Stimulated activated naive CD8-positive, alpha-beta T cell treated with anti-CD3 and anti-CD28 coated beads, Interleukin-15, Interleukin-2, amounts not matched to agents 100 ng/mL and 50 ng/mL, for 24 hours (primary cell): ENCODE measurements at regions not wholly inside any gene's neighbourhood (a gene's known extent, or its start where the extent isn't known, plus 50 kb on each side); places are given as distances from the start of the nearest gene placed in this dataset.

Experiments
- H3K27ac Mint-ChIP-seq: one replicate; pipeline ENCODE4 v1.8.0; 2021; ENCODE audit warnings: mild to moderate bottlenecking, mixed read lengths
- H3K27me3 Mint-ChIP-seq: one replicate; pipeline ENCODE4 v1.8.0; 2021; ENCODE audit warnings: mixed read lengths
- H3K36me3 Mint-ChIP-seq: one replicate; pipeline ENCODE4 v1.8.0; 2021; ENCODE audit warnings: low read depth, mixed read lengths
- H3K4me1 Mint-ChIP-seq: one replicate; pipeline ENCODE4 v1.8.0; 2021; ENCODE audit warnings: low read depth, mixed read lengths
- H3K4me3 Mint-ChIP-seq: one replicate; pipeline ENCODE4 v1.8.0; 2021; ENCODE audit warnings: mild to moderate bottlenecking, mixed read lengths
- H3K9me3 Mint-ChIP-seq: one replicate; pipeline ENCODE4 v1.8.0; 2021; ENCODE audit warnings: mixed read lengths

GRCh38 chr12:67414011-67414715, 145.0 kb downstream of the CAND1 start:
- H3K4me3 Mint-ChIP-seq = no peak overlapping the region
- no peaks in the 10 kb centered on the region for H3K36me3 Mint-ChIP-seq
- H3K4me1 Mint-ChIP-seq = no peaks in the 10 kb centered on the region
- no peak overlapping the region for H3K27ac Mint-ChIP-seq
- H3K9me3 Mint-ChIP-seq = peaks cover 13% of the 10 kb centered on the region
- H3K27me3 Mint-ChIP-seq = no peaks in the 10 kb centered on the region

GRCh38 chr12:67415473-67415872, 146.3 kb downstream of the CAND1 start:
- no peak overlapping the region for H3K4me3 Mint-ChIP-seq
- no peaks in the 10 kb centered on the region for H3K27me3 Mint-ChIP-seq

GRCh38 chr12:67419810-67420209, 150.7 kb downstream of the CAND1 start:
- no peak overlapping the region for H3K4me3 Mint-ChIP-seq
- no peaks in the 10 kb centered on the region for H3K36me3 Mint-ChIP-seq
- H3K27me3 Mint-ChIP-seq = peaks cover 8% of the 10 kb centered on the region
- H3K27ac Mint-ChIP-seq = no peak overlapping the region
- H3K4me1 Mint-ChIP-seq = no peaks in the 10 kb centered on the region
- peaks cover 4% of the 10 kb centered on the region for H3K9me3 Mint-ChIP-seq

More at GRCh38 chr12:67415473-67415872, 146.3 kb downstream of the CAND1 start:
- Mint-ChIP-seq H3K9me3 (peaks cover 13% of the 10 kb centered on the region), H3K4me1 (no peaks in the 10 kb centered on the region), H3K36me3 (no peaks in the 10 kb centered on the region), H3K27ac (no peak overlapping the region)

- no peak overlapping the region for H3K27ac Mint-ChIP-seq
- no peaks in the 10 kb centered on the region for H3K4me1 Mint-ChIP-seq
- no peak overlapping the region for H3K4me3 Mint-ChIP-seq
- peaks cover 4% of the 10 kb centered on the region for H3K9me3 Mint-ChIP-seq
- H3K36me3 Mint-ChIP-seq = no peaks in the 10 kb centered on the region
- peaks cover 8% of the 10 kb centered on the region for H3K27me3 Mint-ChIP-seq
Observed at GRCh38 chr12:67420506-67420905, 151.3 kb downstream of the CAND1 start.

- peaks cover 9% of the 10 kb centered on the region for H3K4me1 Mint-ChIP-seq
- no peaks in the 10 kb centered on the region for H3K36me3 Mint-ChIP-seq
- no peak overlapping the region for H3K27ac Mint-ChIP-seq
- peaks cover 4% of the 10 kb centered on the region for H3K9me3 Mint-ChIP-seq
- peaks cover 8% of the 10 kb centered on the region for H3K27me3 Mint-ChIP-seq
- H3K4me3 Mint-ChIP-seq = no peak overlapping the region
Observed at GRCh38 chr12:67422081-67422480, 152.9 kb downstream of the CAND1 start.

GRCh38 chr12:67424784-67425183, 155.6 kb downstream of the CAND1 start:
- Mint-ChIP-seq H3K4me3 (no peak overlapping the region), H3K36me3 (no peaks in the 10 kb centered on the region), H3K27me3 (peaks cover 8% of the 10 kb centered on the region), H3K9me3 (no peaks in the 10 kb centered on the region), H3K27ac (no peak overlapping the region), H3K4me1 (peaks cover 9% of the 10 kb centered on the region)

GRCh38 chr12:67425394-67425793, 156.2 kb downstream of the CAND1 start:
- no peaks in the 10 kb centered on the region for H3K9me3 Mint-ChIP-seq

GRCh38 chr12:67426067-67426466, 156.9 kb downstream of the CAND1 start:
- peaks cover 9% of the 10 kb centered on the region for H3K4me1 Mint-ChIP-seq
- no peak overlapping the region for H3K27ac Mint-ChIP-seq
- H3K9me3 Mint-ChIP-seq = no peaks in the 10 kb centered on the region
- H3K4me3 Mint-ChIP-seq = no peak overlapping the region
- no peaks in the 10 kb centered on the region for H3K36me3 Mint-ChIP-seq
- H3K27me3 Mint-ChIP-seq = peaks cover 8% of the 10 kb centered on the region

More at GRCh38 chr12:67425394-67425793, 156.2 kb downstream of the CAND1 start:
- H3K27me3 Mint-ChIP-seq = peaks cover 8% of the 10 kb centered on the region
- peaks cover 9% of the 10 kb centered on the region for H3K4me1 Mint-ChIP-seq
- no peak overlapping the region for H3K27ac Mint-ChIP-seq
- H3K4me3 Mint-ChIP-seq = no peak overlapping the region
- H3K36me3 Mint-ChIP-seq = no peaks in the 10 kb centered on the region

GRCh38 chr12:67427336-67427735, 158.2 kb downstream of the CAND1 start:
- peaks cover 9% of the 10 kb centered on the region for H3K4me1 Mint-ChIP-seq
- no peaks in the 10 kb centered on the region for H3K9me3 Mint-ChIP-seq
- H3K27me3 Mint-ChIP-seq = peaks cover 8% of the 10 kb centered on the region

GRCh38 chr12:67428431-67428830, 159.3 kb downstream of the CAND1 start:
- Mint-ChIP-seq H3K4me3 (no peak overlapping the region), H3K36me3 (no peaks in the 10 kb centered on the region), H3K4me1 (peaks cover 9% of the 10 kb centered on the region), H3K9me3 (no peaks in the 10 kb centered on the region), H3K27me3 (peaks cover 6% of the 10 kb centered on the region), H3K27ac (no peak overlapping the region)

More at GRCh38 chr12:67427336-67427735, 158.2 kb downstream of the CAND1 start:
- Mint-ChIP-seq H3K36me3 (no peaks in the 10 kb centered on the region), H3K4me3 (no peak overlapping the region), H3K27ac (no peak overlapping the region)

- Mint-ChIP-seq H3K4me3 (no peak overlapping the region), H3K4me1 (peaks cover 8% of the 10 kb centered on the region), H3K27ac (no peak overlapping the region), H3K9me3 (no peaks in the 10 kb centered on the region), H3K36me3 (no peaks in the 10 kb centered on the region), H3K27me3 (no peaks in the 10 kb centered on the region)
Observed at GRCh38 chr12:67430708-67431335, 161.7 kb downstream of the CAND1 start.

GRCh38 chr12:67431411-67432020, 162.4 kb downstream of the CAND1 start:
- Mint-ChIP-seq H3K27me3 (no peaks in the 10 kb centered on the region), H3K27ac (no peak overlapping the region), H3K4me1 (peaks cover 2% of the 10 kb centered on the region), H3K9me3 (no peaks in the 10 kb centered on the region), H3K4me3 (no peak overlapping the region), H3K36me3 (no peaks in the 10 kb centered on the region)

GRCh38 chr12:67433385-67434175, 164.4 kb downstream of the CAND1 start:
- peaks cover under 1% of the 10 kb centered on the region for H3K9me3 Mint-ChIP-seq
- no peak overlapping the region for H3K4me3 Mint-ChIP-seq
- H3K27me3 Mint-ChIP-seq = no peaks in the 10 kb centered on the region
- H3K4me1 Mint-ChIP-seq = peaks cover 3% of the 10 kb centered on the region
- no peaks in the 10 kb centered on the region for H3K36me3 Mint-ChIP-seq
- H3K27ac Mint-ChIP-seq = no peak overlapping the region

- Mint-ChIP-seq H3K4me1 (peaks cover 3% of the 10 kb centered on the region), H3K27me3 (no peaks in the 10 kb centered on the region)
Observed at GRCh38 chr12:67434671-67435370, 165.7 kb downstream of the CAND1 start.

More at GRCh38 chr12:67434671-67435370, 165.7 kb downstream of the CAND1 start:
- Mint-ChIP-seq H3K4me3 (no peak overlapping the region), H3K27ac (no peak overlapping the region), H3K9me3 (peaks cover 9% of the 10 kb centered on the region), H3K36me3 (no peaks in the 10 kb centered on the region)
